ENCODE measurements at regions not wholly inside any gene's neighbourhood (a gene's known extent, or its start where the extent isn't known, plus 50 kb on each side); places are given as distances from the start of the nearest gene placed in this dataset.

DNA sequence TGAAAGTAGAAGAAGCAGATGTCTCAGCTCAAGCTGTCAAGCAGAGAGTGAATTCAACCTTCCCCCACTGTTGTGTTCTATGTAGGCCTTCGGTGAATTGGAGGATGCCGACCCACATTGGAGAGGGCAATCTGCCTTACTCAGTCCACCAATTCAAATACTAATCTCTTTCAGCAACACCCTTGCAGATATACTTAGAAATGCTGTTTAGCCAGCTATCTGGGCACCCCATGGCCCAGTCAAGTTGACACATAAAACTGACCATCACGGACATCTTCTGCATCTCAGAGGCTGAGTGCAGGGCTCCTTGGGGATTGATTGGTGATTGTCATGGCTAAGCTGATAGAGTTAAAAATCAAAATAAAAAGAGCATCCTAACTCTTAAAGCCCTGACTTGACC, 58.3 kb downstream of the IRX3 start:
- POLR2A ChIA-PET: no interaction called here
- no peaks in the 10 kb centered on the region for H3K27me3 ChIP-seq (ENCODE audit: control insufficient read depth, insufficient read depth, low read length)
- intact Hi-C loops (cut with micrococcal nuclease; ENCODE audit: unreplicated experiment): no loop called here
- in situ Hi-C loops (cut with HindIII; ENCODE audit: low pct_unique_long_range_greater_than_20kb, low sequenced_read_pairs): no loop called here
- BruUV-seq (replicated peaks): no TSS peak
- H3K4me3 ChIP-seq (ENCODE audit: low read depth in 2 of 2, low read length in 2 of 2): no peak overlapping the region
- H3K36me3 ChIP-seq (ENCODE audit: control insufficient read depth, insufficient read depth, low read length): no peaks in the 10 kb centered on the region
- ATAC-seq (no peak), DNase-seq (ENCODE audit: low read depth, low spot score) (no peak)
- TF ChIP-seq TCF7L2 (IDR thresholded peaks at IDR 0.05; ENCODE audit: low read depth, low read length): no peak
- no peak for TF ChIP-seq SIN3A (IDR thresholded peaks at IDR 0.05; ENCODE audit: borderline replicate concordance, insufficient read depth, low read depth, low read length)
- TF ChIP-seq POLR2AphosphoS5 (IDR thresholded peaks at IDR 0.05; ENCODE audit: low read depth, low read length): no peak
- no peak for TF ChIP-seq REST (IDR thresholded peaks at IDR 0.05; ENCODE audit: insufficient read depth in 1 of 2, low read depth in 2 of 2, low read length in 1 of 2)
- TF ChIP-seq, protein P1, sequence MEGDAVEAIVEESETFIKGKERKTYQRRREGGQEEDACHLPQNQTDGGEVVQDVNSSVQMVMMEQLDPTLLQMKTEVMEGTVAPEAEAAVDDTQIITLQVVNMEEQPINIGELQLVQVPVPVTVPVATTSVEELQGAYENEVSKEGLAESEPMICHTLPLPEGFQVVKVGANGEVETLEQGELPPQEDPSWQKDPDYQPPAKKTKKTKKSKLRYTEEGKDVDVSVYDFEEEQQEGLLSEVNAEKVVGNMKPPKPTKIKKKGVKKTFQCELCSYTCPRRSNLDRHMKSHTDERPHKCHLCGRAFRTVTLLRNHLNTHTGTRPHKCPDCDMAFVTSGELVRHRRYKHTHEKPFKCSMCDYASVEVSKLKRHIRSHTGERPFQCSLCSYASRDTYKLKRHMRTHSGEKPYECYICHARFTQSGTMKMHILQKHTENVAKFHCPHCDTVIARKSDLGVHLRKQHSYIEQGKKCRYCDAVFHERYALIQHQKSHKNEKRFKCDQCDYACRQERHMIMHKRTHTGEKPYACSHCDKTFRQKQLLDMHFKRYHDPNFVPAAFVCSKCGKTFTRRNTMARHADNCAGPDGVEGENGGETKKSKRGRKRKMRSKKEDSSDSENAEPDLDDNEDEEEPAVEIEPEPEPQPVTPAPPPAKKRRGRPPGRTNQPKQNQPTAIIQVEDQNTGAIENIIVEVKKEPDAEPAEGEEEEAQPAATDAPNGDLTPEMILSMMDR (IDR thresholded peaks at IDR 0.05): no peak
- CTCF ChIA-PET: no interaction called here
- H3K4me1 ChIP-seq (ENCODE audit: control insufficient read depth, insufficient read depth, low read length): no peaks in the 10 kb centered on the region
- H3K9me3 ChIP-seq (ENCODE audit: control insufficient read depth, insufficient read depth, low read depth, low read length): no peaks in the 10 kb centered on the region
- H3K27ac ChIP-seq (ENCODE audit: low read length): no peak overlapping the region

- ChIA-PET POLR2A (no interaction called here), CTCF (no interaction called here)
These were observed 60.1 kb downstream of the IRX3 start for GRCh38 chr16:54226296-54227010.

More at GRCh38 chr16:54226296-54227010, 60.1 kb downstream of the IRX3 start:
- Histone ChIP-seq H3K36me3 (ENCODE audit: control insufficient read depth, insufficient read depth, low read length) (no peaks in the 10 kb centered on the region), H3K27ac (ENCODE audit: low read length) (no peak overlapping the region), H3K4me3 (ENCODE audit: low read depth in 2 of 2, low read length in 2 of 2) (no peak overlapping the region), H3K9me3 (ENCODE audit: control insufficient read depth, insufficient read depth, low read depth, low read length) (no peaks in the 10 kb centered on the region), H3K27me3 (ENCODE audit: control insufficient read depth, insufficient read depth, low read length) (no peaks in the 10 kb centered on the region), H3K4me1 (ENCODE audit: control insufficient read depth, insufficient read depth, low read length) (no peaks in the 10 kb centered on the region)
- no TSS peak for BruUV-seq (replicated peaks)
- DNase-seq (ENCODE audit: low read depth, low spot score) (no peak), ATAC-seq (no peak)
- in situ Hi-C loops (cut with HindIII; ENCODE audit: low pct_unique_long_range_greater_than_20kb, low sequenced_read_pairs) (no loop called here), intact Hi-C loops (cut with micrococcal nuclease; ENCODE audit: unreplicated experiment) (no loop called here)
- TF ChIP-seq SIN3A (IDR thresholded peaks at IDR 0.05; ENCODE audit: borderline replicate concordance, insufficient read depth, low read depth, low read length): no peak
- TF ChIP-seq, protein P1 (IDR thresholded peaks at IDR 0.05): no peak
- TF ChIP-seq POLR2AphosphoS5 (IDR thresholded peaks at IDR 0.05; ENCODE audit: low read depth, low read length): no peak
- TF ChIP-seq REST (IDR thresholded peaks at IDR 0.05; ENCODE audit: insufficient read depth in 1 of 2, low read depth in 2 of 2, low read length in 1 of 2): no peak
- no peak for TF ChIP-seq TCF7L2 (IDR thresholded peaks at IDR 0.05; ENCODE audit: low read depth, low read length)
